ENCODE measurements at regions not wholly inside any gene's neighbourhood (a gene's known extent, or its start where the extent isn't known, plus 50 kb on each side); places are given as distances from the start of the nearest gene placed in this dataset.
A peak's percentile ranks its signal among the peaks of the same experiment; 100 is the strongest.
"Not testable (repeated sequence)": the region's sequence is repeated elsewhere in the genome, so short reads cannot be mapped to it uniquely, and the experiment has no call there.

DNA sequence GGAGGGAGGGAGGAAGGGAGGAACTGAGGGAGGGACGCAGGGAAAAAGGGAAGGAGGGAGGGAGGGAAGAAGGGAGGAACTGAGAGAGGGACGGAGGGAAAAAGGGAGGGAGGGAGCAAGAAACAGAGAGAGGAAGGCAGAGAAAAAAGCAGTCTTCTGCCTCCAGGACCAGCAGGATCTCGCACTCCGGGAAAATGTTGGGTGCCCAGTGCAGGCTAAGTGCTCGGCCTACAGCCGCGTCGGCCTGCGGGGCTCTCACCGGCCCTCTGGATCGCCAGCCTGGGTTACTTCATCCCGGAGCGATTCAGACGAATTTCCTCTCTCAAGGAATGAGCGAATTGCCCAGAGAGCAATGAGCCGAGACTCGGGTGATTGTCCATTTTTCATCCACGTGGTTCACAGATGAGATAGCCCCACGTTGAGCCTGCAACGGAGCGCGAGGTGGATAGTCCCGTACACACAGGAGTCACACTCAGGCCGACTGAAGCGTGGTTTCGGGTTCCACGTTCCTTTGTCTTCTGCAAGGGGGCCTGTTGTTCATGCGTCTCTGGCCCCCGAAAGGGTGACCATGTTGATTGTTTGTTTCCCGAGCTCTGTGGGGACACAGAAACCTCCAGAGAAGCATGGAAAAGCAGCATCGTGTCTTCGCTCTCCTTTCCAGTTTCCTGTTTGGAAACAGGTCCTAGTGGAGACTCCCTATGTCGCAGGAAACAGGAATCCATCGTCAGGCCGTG is 1937.1 kb upstream of the DEFB115 start:
- DNase-seq (ENCODE audit: low read depth, low spot score) = peak; percentile 27

- DNase-seq (ENCODE audit: low read depth, low spot score) = not testable (repeated sequence)
Observed at GRCh38 chr20:29323631-29324515, 1933.6 kb upstream of the DEFB115 start.

DNA sequence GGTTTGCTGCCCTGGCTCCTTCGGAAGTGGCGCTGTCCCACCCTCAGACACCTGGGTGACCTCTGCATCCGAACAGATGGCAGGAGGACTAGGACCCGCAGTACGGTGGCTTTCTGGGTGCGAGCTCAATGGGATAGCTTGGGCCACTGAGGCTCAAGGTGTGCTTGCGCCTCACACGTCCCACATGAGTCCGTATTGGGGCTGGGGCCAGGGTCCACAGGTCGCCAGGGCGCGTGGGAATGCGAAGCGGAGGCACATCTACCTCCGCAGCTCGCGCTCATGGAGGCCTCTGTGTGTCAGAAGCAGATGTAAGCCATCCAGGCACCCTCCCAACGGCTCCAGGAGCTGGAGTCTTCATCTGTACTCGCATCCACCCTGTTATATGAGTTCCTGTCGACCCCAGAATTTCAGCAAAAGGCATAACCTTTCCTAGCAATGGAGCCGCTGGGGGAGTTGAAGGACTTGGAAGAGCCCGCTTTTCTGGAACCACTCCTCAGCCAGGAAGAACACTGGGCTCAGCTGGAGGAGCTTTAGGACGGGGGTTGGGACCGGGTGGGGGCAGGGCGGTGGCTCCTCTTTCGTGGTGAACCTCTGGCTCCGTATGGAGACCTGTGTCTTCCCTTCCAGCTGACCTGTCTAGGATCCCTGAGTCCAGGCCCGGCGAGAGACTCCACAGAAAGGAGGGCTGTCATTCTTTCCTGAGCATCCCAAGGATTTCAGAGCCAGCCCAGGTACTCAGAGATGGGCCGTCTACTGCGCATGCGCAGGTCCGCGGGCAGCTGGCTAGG is 1932.8 kb upstream of the DEFB115 start:
- DNase-seq (ENCODE audit: low read depth, low spot score) = not testable (repeated sequence)

GRCh38 chr20:29325304-29325640 is 1932.2 kb upstream of the DEFB115 start:
- DNase-seq (ENCODE audit: low read depth, low spot score) = no peak

DNA sequence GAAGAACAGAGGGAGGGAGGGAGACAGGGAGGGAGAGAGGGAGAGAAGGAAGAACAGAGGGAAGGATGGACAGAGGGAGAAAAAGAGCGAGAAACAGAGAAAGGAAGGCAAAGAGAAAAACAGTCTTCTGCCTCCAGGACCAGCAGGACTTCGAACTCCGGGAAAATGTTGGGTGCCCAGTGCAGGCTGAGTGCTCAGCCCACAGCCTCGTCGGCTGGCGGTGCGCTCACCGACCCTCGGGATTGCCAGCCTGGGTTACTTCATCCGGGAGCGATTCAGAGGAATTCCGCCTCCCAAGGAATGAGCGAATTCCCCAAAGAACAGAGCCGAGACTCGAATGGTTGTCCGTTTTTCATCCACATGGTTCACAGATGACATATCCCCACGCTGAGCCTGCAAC is 1931.7 kb upstream of the DEFB115 start:
- not testable (repeated sequence) for DNase-seq (ENCODE audit: low read depth, low spot score)

DNA sequence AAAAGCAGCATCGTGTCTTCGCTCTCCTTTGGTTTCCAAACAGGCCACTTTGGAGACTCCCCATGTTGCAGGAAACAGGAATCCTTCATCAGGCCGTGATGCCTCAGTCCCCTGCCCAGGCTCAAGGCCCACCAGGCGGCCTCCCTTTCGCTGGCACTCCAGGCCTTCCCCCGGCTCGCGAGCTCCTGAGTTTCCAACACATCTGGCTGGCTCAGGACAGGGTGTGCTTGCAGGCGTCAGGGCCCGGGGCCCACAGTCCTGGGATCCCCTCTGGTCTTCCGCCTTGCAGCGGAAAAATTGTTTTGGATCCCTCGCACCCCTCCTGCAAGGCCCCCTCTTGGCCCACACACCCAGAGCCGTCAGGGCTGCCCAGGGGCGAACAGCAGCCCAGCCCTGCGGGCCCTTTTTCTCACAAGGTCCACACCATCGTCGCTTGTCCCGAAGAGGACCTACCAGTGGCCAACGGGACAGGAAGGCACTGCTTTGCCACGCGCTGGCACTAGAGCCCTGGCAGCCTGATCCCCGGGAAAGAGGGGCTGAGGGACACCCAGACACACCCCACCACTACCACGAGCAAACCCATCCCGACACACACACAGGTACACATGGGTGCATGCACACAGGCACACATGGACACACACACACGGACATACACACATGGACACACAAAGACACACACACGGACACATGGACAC is 1930.9 kb upstream of the DEFB115 start:
- no peak for DNase-seq (ENCODE audit: low read depth, low spot score)

- peak; percentile 80 for DNase-seq (ENCODE audit: low read depth, low spot score)
Observed at GRCh38 chr20:29327600-29328420, 1929.7 kb upstream of the DEFB115 start.

DNA sequence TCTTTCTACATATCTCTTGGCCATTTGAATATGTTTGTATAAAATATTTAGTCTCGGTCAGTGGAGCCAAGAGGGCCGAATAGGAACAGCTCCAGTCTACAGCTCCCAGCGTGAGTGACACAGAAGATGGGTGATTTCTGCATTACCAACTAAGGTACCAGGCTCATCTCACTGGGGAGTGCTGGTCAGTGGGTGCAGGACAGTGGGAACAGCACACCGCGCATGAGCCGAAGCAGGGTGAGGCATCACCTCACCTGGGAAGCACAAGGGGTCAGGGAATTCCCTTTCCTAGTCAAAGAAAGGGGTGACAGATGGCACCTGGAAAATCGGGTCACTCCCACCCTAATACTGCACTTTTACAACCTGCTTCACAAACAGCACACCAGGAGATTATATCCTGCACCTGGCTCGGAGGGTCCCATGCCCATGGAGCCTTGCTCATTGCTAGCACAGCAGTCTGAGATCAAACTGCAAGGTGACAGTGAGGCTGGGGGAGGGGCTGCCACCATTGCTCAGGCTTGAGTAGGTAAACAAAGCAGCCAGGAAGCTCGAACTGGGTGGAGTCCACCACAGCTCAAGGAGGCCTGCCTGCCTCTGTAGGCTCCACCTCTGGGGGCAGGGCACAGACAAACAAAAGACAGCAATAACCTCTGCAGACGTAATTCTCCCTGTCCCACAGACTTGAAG is 1926.9 kb upstream of the DEFB115 start:
- not testable (repeated sequence) for DNase-seq (ENCODE audit: low read depth, low spot score)

DNA sequence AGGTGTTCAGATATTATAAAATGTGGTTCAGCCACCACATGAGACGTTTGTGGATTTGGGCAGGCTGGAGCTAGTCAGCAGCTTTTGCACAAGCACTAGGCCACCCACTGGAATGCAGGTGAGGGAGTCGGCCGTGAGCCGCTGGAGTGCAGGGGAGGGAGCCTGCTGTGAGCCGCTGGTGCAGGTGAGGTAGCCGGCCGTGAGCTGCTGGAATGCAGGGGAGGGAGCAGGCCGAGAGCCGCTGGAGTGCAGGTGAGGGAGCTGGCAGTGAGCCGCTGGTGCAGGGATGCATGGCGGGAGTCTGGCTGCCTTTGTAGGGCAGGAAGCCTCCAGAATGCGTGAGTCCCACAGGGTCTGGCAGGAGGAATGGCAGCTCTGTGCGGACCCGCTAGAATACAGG is 1907.6 kb upstream of the DEFB115 start:
- no peak for DNase-seq (ENCODE audit: low read depth, low spot score)

DNA sequence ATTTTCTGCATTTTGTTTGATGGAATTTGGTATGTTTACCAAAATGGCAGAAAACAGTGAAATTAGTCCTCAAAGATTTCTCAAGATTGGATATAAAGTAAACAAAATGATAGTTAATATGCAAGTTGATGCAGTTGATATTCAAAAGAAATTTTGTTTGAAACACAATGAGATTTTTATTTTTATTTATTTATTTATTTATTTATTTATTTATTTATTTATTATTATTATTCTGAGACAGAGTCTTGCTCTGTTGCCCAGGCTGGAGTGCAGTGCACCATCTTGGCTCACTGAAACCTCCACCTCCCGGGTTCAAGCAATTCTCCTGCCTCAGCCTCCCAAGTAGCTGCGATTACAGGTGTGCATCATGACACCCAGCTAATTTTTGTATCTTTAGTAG is 1881.5 kb upstream of the DEFB115 start:
- DNase-seq (ENCODE audit: low read depth, low spot score) = not testable (repeated sequence)

DNA sequence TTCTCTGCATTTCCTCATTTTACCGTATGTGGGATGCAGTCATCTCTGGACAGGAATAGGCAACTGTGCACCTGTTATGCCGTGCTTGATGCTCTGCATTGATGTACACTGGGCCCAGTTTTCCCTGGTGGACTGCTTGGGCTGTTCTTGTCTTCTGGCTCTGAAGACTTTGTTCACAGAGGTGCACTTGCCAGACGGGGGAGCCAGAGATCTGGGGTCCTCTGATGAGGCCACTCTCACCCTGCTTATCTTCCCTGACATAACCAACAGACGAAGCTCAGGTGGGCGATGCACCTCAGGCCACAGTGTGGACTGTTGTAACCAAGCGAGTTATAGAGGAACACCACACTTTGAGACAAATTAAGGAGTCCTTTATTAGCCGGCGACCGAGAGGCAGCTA is 1864.6 kb upstream of the DEFB115 start:
- not testable (repeated sequence) for DNase-seq (ENCODE audit: low read depth, low spot score)

GRCh38 chr20:29408034-29408695 is 1849.3 kb upstream of the DEFB115 start:
- DNase-seq (ENCODE audit: low read depth, low spot score) = peak; percentile 10

- not testable (repeated sequence) for DNase-seq (ENCODE audit: low read depth, low spot score)
Observed at GRCh38 chr20:29408707-29409106, 1848.8 kb upstream of the DEFB115 start.

GRCh38 chr20:29409160-29409689 is 1848.2 kb upstream of the DEFB115 start:
- not testable (repeated sequence) for DNase-seq (ENCODE audit: low read depth, low spot score)

DNA sequence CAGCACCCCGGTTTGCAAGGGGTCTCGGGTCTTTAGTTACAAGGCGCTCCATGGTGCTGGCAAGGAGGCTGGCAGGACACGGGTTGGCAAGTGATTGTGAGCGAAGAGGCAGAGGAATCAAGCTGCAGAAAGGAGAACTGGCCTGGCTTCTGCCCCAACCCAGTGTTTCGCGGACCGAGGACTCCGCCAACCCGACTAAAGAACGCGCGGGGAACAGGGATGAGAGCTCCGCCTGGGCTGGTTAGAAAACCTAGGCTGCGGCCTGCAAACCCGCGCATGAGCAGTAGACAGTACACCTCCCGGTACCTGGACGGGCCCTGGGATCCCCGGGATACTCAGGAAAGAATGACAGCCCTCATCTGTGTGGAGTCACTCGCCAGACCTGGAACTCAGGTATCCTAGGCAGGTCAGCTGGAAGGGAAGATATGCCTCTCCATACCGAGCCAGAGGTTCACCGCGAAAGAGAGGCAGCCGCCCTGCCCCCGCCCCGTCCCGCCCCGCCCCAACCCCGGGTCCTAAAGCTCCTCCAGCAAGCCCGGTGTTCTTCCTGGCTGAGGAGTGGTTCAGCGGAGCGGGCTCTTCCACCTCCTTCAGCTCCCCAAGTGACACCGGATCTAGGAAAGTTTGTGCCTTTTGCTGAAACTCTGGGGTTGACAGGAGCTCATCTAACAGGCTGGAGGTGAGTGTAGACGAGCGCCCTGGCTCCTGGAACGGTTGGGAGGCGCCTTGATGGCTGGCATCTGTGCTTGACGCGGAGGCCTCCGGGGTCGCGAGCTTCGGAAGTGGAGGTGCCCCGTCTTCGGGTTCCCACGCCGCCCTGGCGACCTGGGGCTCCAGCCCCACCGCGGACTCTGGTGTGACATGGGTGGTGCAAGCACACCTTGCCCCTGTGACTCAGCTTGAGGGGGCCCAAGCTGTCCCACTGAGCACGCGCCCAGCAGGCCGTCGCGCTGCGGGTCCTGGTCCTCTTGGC is 1847.3 kb upstream of the DEFB115 start:
- peak; percentile 4 for DNase-seq (ENCODE audit: low read depth, low spot score)

DNA sequence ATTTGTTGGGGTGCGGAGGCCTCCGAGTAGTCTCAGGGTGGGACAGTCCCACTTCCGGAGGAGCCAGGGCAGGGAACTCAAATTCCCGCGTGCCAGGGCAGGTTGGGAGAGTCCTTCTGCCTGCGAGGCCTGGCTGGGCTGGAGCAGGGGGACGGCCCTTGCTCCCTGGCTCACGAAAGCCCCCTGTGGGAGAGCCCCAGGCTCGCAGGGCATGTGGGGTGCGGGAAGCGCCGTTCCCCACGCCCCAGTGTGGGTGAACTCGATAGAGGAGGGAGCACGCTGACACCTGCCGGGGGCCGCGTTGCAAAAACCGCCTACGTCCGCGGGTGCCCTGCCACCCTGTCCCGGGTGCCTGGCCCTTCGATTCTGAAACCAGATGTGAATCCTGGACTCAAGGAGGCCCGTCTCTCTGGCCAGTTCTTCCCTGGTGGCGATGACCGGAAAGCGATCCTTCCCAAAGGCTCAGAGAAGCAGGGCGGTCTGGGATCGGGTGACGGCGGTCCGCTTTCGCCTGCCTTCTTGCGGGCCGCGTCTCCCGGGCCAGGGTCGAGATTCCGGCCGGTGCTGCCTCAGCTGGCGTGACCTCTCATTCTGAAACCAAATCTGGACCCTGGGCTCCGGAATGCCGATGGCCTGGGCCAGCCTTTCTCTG is 1846.5 kb upstream of the DEFB115 start:
- no peak for DNase-seq (ENCODE audit: low read depth, low spot score)

- DNase-seq (ENCODE audit: low read depth, low spot score) = not testable (repeated sequence)
Observed at GRCh38 chr20:29411458-29411820, 1846.0 kb upstream of the DEFB115 start.

GRCh38 chr20:29419378-29419777 is 1838.1 kb upstream of the DEFB115 start:
- DNase-seq (ENCODE audit: low read depth, low spot score) = no peak

Measured in ELF-1 (cell line).